ENCODE measurements at regions not wholly inside any gene's neighbourhood (a gene's known extent, or its start where the extent isn't known, plus 50 kb on each side); places are given as distances from the start of the nearest gene placed in this dataset.

- TF ChIP-seq EZH2 (IDR thresholded peaks at IDR 0.05; ENCODE audit: insufficient read depth, poor library complexity, severe bottlenecking) (no peak), EZH2phosphoT487 (IDR thresholded peaks at IDR 0.05; ENCODE audit: insufficient read depth, low read depth) (no peak)
Observed at GRCh38 chr12:114852976-114853529, 169.1 kb upstream of the TBX3 start.

All from GM23248 (cell line).